ENCODE measurements at regions not wholly inside any gene's neighbourhood (a gene's known extent, or its start where the extent isn't known, plus 50 kb on each side); places are given as distances from the start of the nearest gene placed in this dataset.

GRCh38 chr9:7243838-7244237 lies 486.1 kb downstream of the KDM4C start:
- TF ChIP-seq CTCF (IDR thresholded peaks at IDR 0.05; ENCODE audit: low read length) (no peak), EZH2 (IDR thresholded peaks at IDR 0.05; ENCODE audit: borderline replicate concordance, low read length) (no peak)
